CD8-positive, alpha-beta memory T cell (primary cell): ENCODE measurements at regions not wholly inside any gene's neighbourhood (a gene's known extent, or its start where the extent isn't known, plus 50 kb on each side); places are given as distances from the start of the nearest gene placed in this dataset.

Experiments used
- CTCF ChIA-PET: fragments of 350-600 bp; sonication (Branson Sonifier 250); formaldehyde crosslinking; loops from one replicate; lab custom pipeline; 2021; ENCODE audit warnings: antibody characterized with exemption; lab: Charles Lee
- POLR2A ChIA-PET: fragments of 350-600 bp; sonication (Branson Sonifier 250); formaldehyde crosslinking; loops from one replicate; lab custom pipeline; 2021; ENCODE audit warnings: antibody characterized with exemption; lab: Charles Lee
- DNase-seq, 5 donors: peaks; one replicate each; pipeline versions ENCODE4 v3.0.0 to v3.0.0-alpha.2; 2020 to 2022; ENCODE audit warnings: mixed read lengths in 1 of 5
- H3K27ac ChIP-seq: one replicate; pipeline ENCODE4 v1.7.0; 2013; ENCODE audit warnings: low read depth, mild to moderate bottlenecking, low read length, moderate library complexity
- H3K27me3 ChIP-seq: 2 replicates; pipeline ENCODE4 v1.7.0; 2013; ENCODE audit warnings: low read length, mild to moderate bottlenecking; ENCODE audit not compliant: insufficient read depth, poor library complexity, severe bottlenecking
- H3K36me3 ChIP-seq: 2 replicates; pipeline ENCODE4 v1.7.0; 2013; ENCODE audit warnings: mild to moderate bottlenecking, low read length, moderate library complexity; ENCODE audit not compliant: insufficient read depth
- H3K4me1 ChIP-seq: 2 replicates; pipeline ENCODE4 v1.7.0; 2013; ENCODE audit warnings: mild to moderate bottlenecking, low read length, moderate library complexity; ENCODE audit not compliant: insufficient read depth
- H3K4me3 ChIP-seq: 2 replicates; pipeline ENCODE4 v1.7.0; 2013; ENCODE audit warnings: mild to moderate bottlenecking, low read length
- H3K9me3 ChIP-seq: 2 replicates; pipeline ENCODE4 v1.7.0; 2013; ENCODE audit warnings: mild to moderate bottlenecking, low read length
- H3K27ac Mint-ChIP-seq, 8 donors: one replicate each; pipeline ENCODE4 v1.8.0; 2020 to 2021; ENCODE audit warnings: mixed read lengths in 8 of 8, mild to moderate bottlenecking in 6 of 8, inconsistent platforms in 3 of 8, moderate library complexity in 3 of 8
- H3K27me3 Mint-ChIP-seq, 2 donors: one replicate each; pipeline ENCODE4 v1.8.0; 2020 to 2021; ENCODE audit warnings: mixed read lengths in 2 of 2, mild to moderate bottlenecking in 1 of 2, moderate library complexity in 1 of 2
- H3K36me3 Mint-ChIP-seq, 3 donors: one replicate each; pipeline ENCODE4 v1.8.0; 2020 to 2021; ENCODE audit warnings: mixed read lengths in 3 of 3, inconsistent platforms in 1 of 3, mild to moderate bottlenecking in 1 of 3
- H3K4me1 Mint-ChIP-seq, 3 donors: one replicate each; pipeline ENCODE4 v1.8.0; 2020 to 2021; ENCODE audit warnings: mixed read lengths in 3 of 3, inconsistent platforms in 1 of 3, mild to moderate bottlenecking in 1 of 3
- H3K4me3 Mint-ChIP-seq, 7 donors: one replicate each; pipeline ENCODE4 v1.8.0; 2020 to 2021; ENCODE audit warnings: mixed read lengths in 7 of 7, mild to moderate bottlenecking in 6 of 7, moderate library complexity in 4 of 7, inconsistent platforms in 2 of 7
- H3K9me3 Mint-ChIP-seq, 5 donors: one replicate each; pipeline ENCODE4 v1.8.0; 2020 to 2022; ENCODE audit warnings: mixed read lengths in 5 of 5, mild to moderate bottlenecking in 3 of 5, moderate library complexity in 2 of 5, inconsistent platforms in 1 of 5

- Mint-ChIP-seq H3K27me3 (peaks cover 12 to 34% of the 10 kb centered on the region in 2 donors), H3K4me3 (no peak overlapping the region), H3K4me1 (no peaks in the 10 kb centered on the region), H3K27ac (no peak overlapping the region), H3K36me3 (no peaks in the 10 kb centered on the region), H3K9me3 (peaks cover 0 to 1% (median 0%) of the 10 kb centered on the region in 5 donors)
- no peak for DNase-seq
- H3K4me1 ChIP-seq = no peaks in the 10 kb centered on the region
- H3K9me3 ChIP-seq = no peaks in the 10 kb centered on the region
- no peaks in the 10 kb centered on the region for H3K27me3 ChIP-seq
- CTCF ChIA-PET = no interaction called here
- no peaks in the 10 kb centered on the region for H3K36me3 ChIP-seq
- no peak overlapping the region for H3K4me3 ChIP-seq
- H3K27ac ChIP-seq = no peak overlapping the region
- POLR2A ChIA-PET = no interaction called here
Measured at GRCh38 chr1:209429611-209430010, 153.9 kb upstream of the CAMK1G start.

- no peaks in the 10 kb centered on the region for H3K36me3 ChIP-seq
- no peaks in the 10 kb centered on the region for H3K36me3 Mint-ChIP-seq
- H3K27ac Mint-ChIP-seq = no peak overlapping the region
- CTCF ChIA-PET = no interaction called here
- peaks cover 12 to 32% of the 10 kb centered on the region in 2 donors for H3K27me3 Mint-ChIP-seq
- POLR2A ChIA-PET = no interaction called here
- no peak overlapping the region for H3K4me3 ChIP-seq
- no peak overlapping the region for H3K27ac ChIP-seq
- H3K4me1 ChIP-seq = no peaks in the 10 kb centered on the region
- H3K4me3 Mint-ChIP-seq = no peak overlapping the region
- H3K9me3 Mint-ChIP-seq = peaks cover 0 to 1% (median 0%) of the 10 kb centered on the region in 5 donors
- no peak for DNase-seq
- no peaks in the 10 kb centered on the region for H3K9me3 ChIP-seq
- no peaks in the 10 kb centered on the region for H3K27me3 ChIP-seq
- no peaks in the 10 kb centered on the region for H3K4me1 Mint-ChIP-seq
Measured at GRCh38 chr1:209430107-209430506, 153.4 kb upstream of the CAMK1G start.

DNA sequence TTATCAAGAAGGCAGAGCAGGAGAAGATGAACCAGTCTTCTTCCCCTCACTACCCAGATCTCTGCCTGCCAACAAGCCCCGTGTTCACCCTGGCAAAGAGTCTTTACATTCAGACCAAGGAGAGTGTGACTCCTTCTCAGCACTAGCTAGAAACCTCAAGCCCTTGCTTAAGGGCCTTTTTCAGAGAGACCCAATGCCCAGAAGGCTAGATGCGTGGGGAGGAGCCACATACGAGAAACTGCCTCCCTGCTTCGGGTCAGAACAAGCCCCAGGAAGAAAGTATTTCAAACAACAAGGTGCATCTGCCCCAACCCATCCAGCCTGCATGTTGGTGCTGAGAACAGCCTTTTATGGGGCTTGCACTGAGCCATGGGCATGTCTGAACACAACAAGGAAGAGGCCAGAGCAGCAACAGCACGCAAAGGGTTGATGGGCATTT, 152.7 kb upstream of the CAMK1G start:
- Histone ChIP-seq H3K27ac (no peak overlapping the region), H3K4me3 (no peak overlapping the region), H3K27me3 (no peaks in the 10 kb centered on the region), H3K4me1 (no peaks in the 10 kb centered on the region), H3K9me3 (no peaks in the 10 kb centered on the region), H3K36me3 (no peaks in the 10 kb centered on the region)
- peaks cover 12 to 27% of the 10 kb centered on the region in 2 donors for H3K27me3 Mint-ChIP-seq
- no peak overlapping the region for H3K27ac Mint-ChIP-seq
- ChIA-PET CTCF (no interaction called here), POLR2A (no interaction called here)
- H3K4me1 Mint-ChIP-seq = no peaks in the 10 kb centered on the region
- no peak overlapping the region for H3K4me3 Mint-ChIP-seq
- no peaks in the 10 kb centered on the region for H3K36me3 Mint-ChIP-seq
- peaks cover 0 to 1% (median 0%) of the 10 kb centered on the region in 5 donors for H3K9me3 Mint-ChIP-seq
- DNase-seq = no peak

- Mint-ChIP-seq H3K27me3 (peaks cover 12 to 30% of the 10 kb centered on the region in 2 donors), H3K4me1 (no peaks in the 10 kb centered on the region), H3K9me3 (peaks cover 0 to 1% (median 0%) of the 10 kb centered on the region in 5 donors), H3K27ac (no peak overlapping the region), H3K36me3 (no peaks in the 10 kb centered on the region), H3K4me3 (no peak overlapping the region)
- DNase-seq = no peak
- Histone ChIP-seq H3K9me3 (no peaks in the 10 kb centered on the region), H3K4me1 (no peaks in the 10 kb centered on the region), H3K4me3 (no peak overlapping the region), H3K27me3 (no peaks in the 10 kb centered on the region), H3K27ac (no peak overlapping the region), H3K36me3 (no peaks in the 10 kb centered on the region)
- ChIA-PET POLR2A (no interaction called here), CTCF (no interaction called here)
Measured at GRCh38 chr1:209431402-209431801, 152.1 kb upstream of the CAMK1G start.

DNA sequence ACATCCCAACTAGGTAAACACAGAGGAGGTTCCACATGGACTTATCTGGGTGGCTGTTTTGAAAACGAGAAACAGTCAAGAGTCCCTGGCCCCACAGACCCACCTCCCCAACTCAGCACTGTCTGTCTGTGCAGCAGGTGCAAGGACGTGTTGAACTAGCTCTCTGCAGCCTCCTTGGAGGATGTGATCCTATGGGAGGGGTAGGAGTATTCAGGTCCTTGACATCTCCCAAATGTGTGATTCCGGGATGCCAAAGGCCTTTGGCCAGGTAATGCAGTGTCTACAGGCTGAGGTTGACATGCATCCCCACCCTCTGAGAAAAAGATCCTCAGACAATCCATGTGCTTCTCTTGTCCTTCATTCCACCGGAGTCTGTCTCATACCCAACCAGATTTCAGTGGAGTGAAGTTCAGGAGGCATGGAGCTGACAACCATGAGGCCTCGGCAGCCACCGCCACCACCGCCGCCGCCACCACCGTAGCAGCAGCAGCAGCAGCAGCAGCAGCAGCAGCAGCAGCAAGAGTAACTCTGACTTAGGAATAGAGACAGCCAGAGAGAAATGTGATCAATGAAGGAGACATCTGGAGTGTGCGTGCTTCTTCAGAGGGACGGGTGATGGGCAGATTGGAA, 151.6 kb upstream of the CAMK1G start:
- Histone ChIP-seq H3K27me3 (no peaks in the 10 kb centered on the region), H3K4me1 (no peaks in the 10 kb centered on the region), H3K36me3 (no peaks in the 10 kb centered on the region), H3K9me3 (no peaks in the 10 kb centered on the region), H3K27ac (no peak overlapping the region), H3K4me3 (no peak overlapping the region)
- Mint-ChIP-seq H3K36me3 (no peaks in the 10 kb centered on the region), H3K4me3 (no peak overlapping the region), H3K27ac (no peak overlapping the region), H3K9me3 (peaks cover 0 to 1% (median 0%) of the 10 kb centered on the region in 5 donors), H3K27me3 (peaks cover 10 to 26% of the 10 kb centered on the region in 2 donors), H3K4me1 (no peaks in the 10 kb centered on the region)
- CTCF ChIA-PET = no interaction called here
- DNase-seq = no peak
- POLR2A ChIA-PET = no interaction called here

DNA sequence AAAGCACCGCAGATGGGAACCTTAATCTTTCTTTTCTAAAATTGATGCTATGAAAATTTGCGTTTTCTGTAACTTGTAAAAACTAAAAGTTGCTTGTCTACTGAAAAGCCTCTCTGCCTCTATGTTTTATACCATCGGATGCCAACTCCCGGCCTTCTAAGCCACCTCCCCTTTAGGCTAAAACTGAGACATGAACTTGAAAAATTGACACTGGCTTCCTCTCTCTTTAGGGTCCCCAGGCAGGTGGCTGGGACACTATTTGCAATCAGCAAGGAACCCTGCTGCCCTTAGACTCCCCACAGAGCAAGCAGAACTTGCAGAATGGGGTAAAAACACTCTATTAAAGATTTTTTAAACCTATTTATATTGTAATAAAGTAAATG, 151.1 kb upstream of the CAMK1G start:
- ChIA-PET CTCF (no interaction called here), POLR2A (no interaction called here)
- peaks cover 10 to 25% of the 10 kb centered on the region in 2 donors for H3K27me3 Mint-ChIP-seq

DNA sequence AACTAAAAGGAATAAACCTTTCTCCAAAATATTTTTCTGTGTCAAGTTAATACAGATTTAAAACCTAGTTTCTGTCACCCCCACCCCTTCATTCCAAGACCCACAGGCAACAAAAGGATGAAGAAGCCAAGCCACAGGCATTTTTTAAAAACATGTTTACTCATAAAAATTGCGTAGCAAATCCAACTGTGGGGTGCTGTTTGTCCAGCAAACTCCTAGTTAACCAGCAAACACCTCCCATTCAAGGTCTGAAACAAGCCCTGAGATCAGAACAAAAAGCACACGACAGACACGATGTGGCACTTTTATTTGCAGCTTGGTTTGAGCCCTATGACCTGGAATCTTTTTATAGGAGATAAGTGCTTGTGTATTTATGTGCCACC, 149.9 kb upstream of the CAMK1G start:
- no peak overlapping the region for H3K27ac ChIP-seq
- H3K36me3 Mint-ChIP-seq = no peaks in the 10 kb centered on the region
- H3K36me3 ChIP-seq = no peaks in the 10 kb centered on the region
- no peak overlapping the region for H3K4me3 Mint-ChIP-seq
- H3K27me3 ChIP-seq = no peaks in the 10 kb centered on the region
- peaks cover 0 to 1% (median 0%) of the 10 kb centered on the region in 5 donors for H3K9me3 Mint-ChIP-seq
- no peaks in the 10 kb centered on the region for H3K9me3 ChIP-seq
- DNase-seq = no peak
- H3K27ac Mint-ChIP-seq = no peak overlapping the region
- no peaks in the 10 kb centered on the region for H3K4me1 ChIP-seq
- CTCF ChIA-PET = no interaction called here
- H3K4me3 ChIP-seq = no peak overlapping the region
- POLR2A ChIA-PET = no interaction called here
- H3K27me3 Mint-ChIP-seq = peaks cover 8 to 30% of the 10 kb centered on the region in 2 donors
- H3K4me1 Mint-ChIP-seq = no peaks in the 10 kb centered on the region

More for the DNA sequence above, 151.1 kb upstream of the CAMK1G start:
- DNase-seq = no peak
- Mint-ChIP-seq H3K4me3 (no peak overlapping the region), H3K27ac (no peak overlapping the region), H3K36me3 (no peaks in the 10 kb centered on the region), H3K4me1 (no peaks in the 10 kb centered on the region), H3K9me3 (peaks cover 0 to 1% (median 0%) of the 10 kb centered on the region in 5 donors)
- H3K4me3 ChIP-seq = no peak overlapping the region
- H3K4me1 ChIP-seq = no peaks in the 10 kb centered on the region
- no peaks in the 10 kb centered on the region for H3K36me3 ChIP-seq
- H3K9me3 ChIP-seq = no peaks in the 10 kb centered on the region
- H3K27ac ChIP-seq = no peak overlapping the region
- no peaks in the 10 kb centered on the region for H3K27me3 ChIP-seq

DNA sequence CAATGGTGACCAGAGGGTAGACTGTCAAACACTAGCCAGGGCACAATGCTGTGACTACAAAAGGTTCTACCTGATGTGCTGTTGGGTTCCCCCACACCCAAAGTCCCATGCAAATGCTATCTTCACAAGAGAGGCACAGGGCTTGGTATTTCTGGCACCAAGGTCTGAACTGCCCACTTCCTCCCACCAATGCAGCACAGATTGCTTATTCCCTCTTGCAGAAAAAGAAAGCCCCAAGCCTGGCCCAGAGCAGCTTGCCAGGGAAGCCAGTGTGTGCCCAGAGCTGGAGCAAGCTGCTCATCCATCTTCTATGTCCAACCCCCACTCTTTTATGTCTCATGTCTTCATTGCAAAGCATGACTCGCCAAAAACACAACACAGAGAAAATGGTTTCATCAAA, 149.4 kb upstream of the CAMK1G start:
- H3K27ac Mint-ChIP-seq = no peak overlapping the region
- no peaks in the 10 kb centered on the region for H3K4me1 ChIP-seq
- CTCF ChIA-PET = no interaction called here
- no peaks in the 10 kb centered on the region for H3K4me1 Mint-ChIP-seq
- no peak overlapping the region for H3K4me3 Mint-ChIP-seq
- H3K27ac ChIP-seq = no peak overlapping the region
- H3K27me3 ChIP-seq = no peaks in the 10 kb centered on the region
- POLR2A ChIA-PET = no interaction called here
- no peak overlapping the region for H3K4me3 ChIP-seq
- peaks cover 6 to 33% of the 10 kb centered on the region in 2 donors for H3K27me3 Mint-ChIP-seq
- H3K36me3 ChIP-seq = no peaks in the 10 kb centered on the region
- no peak for DNase-seq
- H3K9me3 Mint-ChIP-seq = peaks cover 0 to 1% (median 0%) of the 10 kb centered on the region in 5 donors
- H3K36me3 Mint-ChIP-seq = no peaks in the 10 kb centered on the region
- no peaks in the 10 kb centered on the region for H3K9me3 ChIP-seq
